Tibial nerve (tissue), 4 donors: ENCODE measurements at regions not wholly inside any gene's neighbourhood (a gene's known extent, or its start where the extent isn't known, plus 50 kb on each side); places are given as distances from the start of the nearest gene placed in this dataset.

ENCODE experiments used
- DNase-seq, 2 donors: peaks; one replicate each; pipeline ENCODE4 v3.0.0-alpha.2; 2019; ENCODE audit warnings: low spot score in 2 of 2
- H3K27ac ChIP-seq, 4 donors: fragments of 200-600 bp; sonication (generic) in 3 of 4; one replicate each; pipeline ENCODE4 v1.5.1; 2017 to 2019; ENCODE audit warnings: mild to moderate bottlenecking in 1 of 4
- H3K27me3 ChIP-seq, 2 donors: fragments of 200-600 bp; sonication (generic) in 1 of 2; one replicate each; pipeline versions ENCODE4 v1.5.1 to v1.6.0; 2017 to 2019
- H3K36me3 ChIP-seq, 3 donors: fragments of 200-600 bp; sonication (generic); one replicate each; pipeline ENCODE4 v1.5.1; 2018 to 2019
- H3K4me1 ChIP-seq, 4 donors: fragments of 200-600 bp; sonication (generic) in 3 of 4; one replicate each; pipeline ENCODE4 v1.5.1; 2017 to 2019
- H3K4me3 ChIP-seq, 4 donors: fragments of 200-600 bp; sonication (generic) in 3 of 4; one replicate each; pipeline ENCODE4 v1.5.1; 2017 to 2019; ENCODE audit warnings: mild to moderate bottlenecking in 1 of 4, moderate library complexity in 1 of 4
- H3K9me3 ChIP-seq, 4 donors: fragments of 200-600 bp; sonication (generic) in 3 of 4; one replicate each; pipeline ENCODE4 v1.5.1; 2017 to 2019
- EP300 ChIP-seq, 2 donors: sonication (generic); formaldehyde crosslinking; IDR thresholded peaks; one replicate each; pipeline ENCODE4 v1.6.1; 2017; ENCODE audit warnings: antibody characterized with exemption in 2 of 2, mild to moderate bottlenecking in 1 of 2
- POLR2A ChIP-seq, 2 donors: fragments of 450-650 bp; IDR thresholded peaks; one replicate each; pipeline ENCODE4 v1.6.1; 2017; ENCODE audit warnings: antibody characterized with exemption in 2 of 2, mild to moderate bottlenecking in 2 of 2, moderate library complexity in 2 of 2
- WGBS, 2 donors: methylation state at CpG; one replicate each; pipeline ENCODE4 v1.1.5; 2018; 5-methylcytosine and 5-hydroxymethylcytosine counted together
- TF ChIP-seq, protein P1 (sequence below), 5 experiments: fragments of 200-600 bp in 3 of 5; fragments of 450-650 bp in 2 of 5; sonication (generic) in 3 of 5; IDR thresholded peaks; one replicate each; pipeline ENCODE4 v1.5.1; 2016 to 2019; ENCODE audit warnings: antibody characterized with exemption in 5 of 5, mild to moderate bottlenecking in 3 of 5, moderate library complexity in 2 of 5

DNA sequence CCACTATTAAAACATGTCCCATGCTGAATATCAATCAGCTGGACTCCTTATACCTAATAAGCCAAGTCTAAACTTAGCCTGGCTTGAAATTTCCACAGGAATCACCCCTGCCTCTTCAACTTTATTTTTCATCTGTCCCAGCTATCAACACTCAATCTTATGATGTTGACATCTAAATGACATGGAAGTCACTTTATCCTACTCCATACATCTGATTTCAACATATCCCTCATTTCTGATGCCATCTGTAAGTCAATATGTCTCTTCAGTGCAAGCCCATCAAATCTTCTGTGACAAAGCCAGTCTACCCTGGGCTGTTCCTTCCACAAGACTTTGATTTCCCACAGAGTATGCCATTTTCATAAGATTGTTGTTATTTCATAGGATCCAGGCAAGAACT, 143.6 kb upstream of the SEMA6D start:
- peaks cover 0 to 42% (median 0%) of the 10 kb centered on the region in 4 donors for H3K4me1 ChIP-seq
- H3K36me3 ChIP-seq = no peaks in the 10 kb centered on the region
- no peaks in the 10 kb centered on the region for H3K27me3 ChIP-seq
- H3K27ac ChIP-seq = no peak overlapping the region
- no peak for DNase-seq
- no peak for TF ChIP-seq POLR2A (IDR thresholded peaks at IDR 0.05)
- TF ChIP-seq, protein P1, sequence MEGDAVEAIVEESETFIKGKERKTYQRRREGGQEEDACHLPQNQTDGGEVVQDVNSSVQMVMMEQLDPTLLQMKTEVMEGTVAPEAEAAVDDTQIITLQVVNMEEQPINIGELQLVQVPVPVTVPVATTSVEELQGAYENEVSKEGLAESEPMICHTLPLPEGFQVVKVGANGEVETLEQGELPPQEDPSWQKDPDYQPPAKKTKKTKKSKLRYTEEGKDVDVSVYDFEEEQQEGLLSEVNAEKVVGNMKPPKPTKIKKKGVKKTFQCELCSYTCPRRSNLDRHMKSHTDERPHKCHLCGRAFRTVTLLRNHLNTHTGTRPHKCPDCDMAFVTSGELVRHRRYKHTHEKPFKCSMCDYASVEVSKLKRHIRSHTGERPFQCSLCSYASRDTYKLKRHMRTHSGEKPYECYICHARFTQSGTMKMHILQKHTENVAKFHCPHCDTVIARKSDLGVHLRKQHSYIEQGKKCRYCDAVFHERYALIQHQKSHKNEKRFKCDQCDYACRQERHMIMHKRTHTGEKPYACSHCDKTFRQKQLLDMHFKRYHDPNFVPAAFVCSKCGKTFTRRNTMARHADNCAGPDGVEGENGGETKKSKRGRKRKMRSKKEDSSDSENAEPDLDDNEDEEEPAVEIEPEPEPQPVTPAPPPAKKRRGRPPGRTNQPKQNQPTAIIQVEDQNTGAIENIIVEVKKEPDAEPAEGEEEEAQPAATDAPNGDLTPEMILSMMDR (IDR thresholded peaks at IDR 0.05) = no peak
- no peak for TF ChIP-seq EP300 (IDR thresholded peaks at IDR 0.05)
- no peak overlapping the region for H3K4me3 ChIP-seq
- H3K9me3 ChIP-seq = no peaks in the 10 kb centered on the region

DNA sequence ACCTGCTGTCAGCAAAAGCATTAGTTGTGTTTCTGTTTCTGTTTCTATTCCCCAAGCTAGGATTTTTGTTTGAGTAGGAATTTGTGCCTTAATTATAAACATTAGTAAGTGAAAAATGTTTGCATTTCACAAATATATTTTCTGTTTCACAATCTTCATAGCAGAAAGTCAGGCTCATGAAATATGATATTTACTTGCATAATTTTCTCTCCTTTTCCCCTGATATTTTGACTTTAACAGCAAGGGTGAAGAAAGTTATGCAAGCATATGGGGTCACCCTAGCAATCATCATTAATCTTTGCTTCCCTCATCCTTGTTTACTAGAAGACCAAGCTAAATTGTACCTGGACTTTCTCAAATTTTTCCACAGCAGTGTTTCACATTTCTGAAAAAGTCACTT, 140.3 kb upstream of the SEMA6D start:
- H3K4me1 ChIP-seq = peaks cover 0 to 27% (median 0%) of the 10 kb centered on the region in 4 donors
- no peaks in the 10 kb centered on the region for H3K9me3 ChIP-seq
- no peak overlapping the region for H3K4me3 ChIP-seq
- no peaks in the 10 kb centered on the region for H3K36me3 ChIP-seq
- peak overlapping the region in 1 of 4 donors; percentile 29 for H3K27ac ChIP-seq
- TF ChIP-seq POLR2A (IDR thresholded peaks at IDR 0.05) (no peak), EP300 (IDR thresholded peaks at IDR 0.05) (peak in 1 of 2 donors; percentile 40)
- TF ChIP-seq, protein P1 (IDR thresholded peaks at IDR 0.05) = no peak
- no peak for DNase-seq
- H3K27me3 ChIP-seq = no peaks in the 10 kb centered on the region

DNA sequence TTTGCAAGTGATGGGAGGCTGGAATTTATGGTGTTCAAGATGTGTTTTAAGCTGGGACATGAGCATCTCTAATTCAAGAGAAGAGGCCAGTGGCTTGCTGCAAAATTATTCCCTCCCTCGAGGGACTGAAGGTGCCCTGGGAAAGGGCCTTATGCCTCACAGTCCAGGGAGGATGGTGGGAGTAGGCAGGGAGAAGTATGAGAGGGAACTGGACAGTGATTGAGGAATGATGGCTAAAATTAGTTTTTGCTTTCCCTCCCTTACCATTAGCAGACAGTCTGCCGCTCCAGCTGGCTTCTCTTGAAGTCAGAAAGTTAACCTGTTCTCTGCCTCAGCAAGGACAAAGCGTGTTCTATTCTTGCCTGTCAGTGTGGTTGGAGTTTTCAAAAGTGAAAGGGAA, 139.8 kb upstream of the SEMA6D start:
- peaks cover 0 to 27% (median 0%) of the 10 kb centered on the region in 4 donors for H3K4me1 ChIP-seq
- DNase-seq = no peak
- no peak overlapping the region for H3K4me3 ChIP-seq
- peak overlapping the region in 1 of 4 donors; percentile 29 for H3K27ac ChIP-seq
- no peaks in the 10 kb centered on the region for H3K36me3 ChIP-seq
- WGBS, 2 donors = 27 to 34% methylated on average over 3 of the region's 3 CpGs
- H3K27me3 ChIP-seq = no peaks in the 10 kb centered on the region
- TF ChIP-seq POLR2A (IDR thresholded peaks at IDR 0.05) = no peak
- TF ChIP-seq, protein P1 (IDR thresholded peaks at IDR 0.05) = no peak
- H3K9me3 ChIP-seq = no peaks in the 10 kb centered on the region

DNA sequence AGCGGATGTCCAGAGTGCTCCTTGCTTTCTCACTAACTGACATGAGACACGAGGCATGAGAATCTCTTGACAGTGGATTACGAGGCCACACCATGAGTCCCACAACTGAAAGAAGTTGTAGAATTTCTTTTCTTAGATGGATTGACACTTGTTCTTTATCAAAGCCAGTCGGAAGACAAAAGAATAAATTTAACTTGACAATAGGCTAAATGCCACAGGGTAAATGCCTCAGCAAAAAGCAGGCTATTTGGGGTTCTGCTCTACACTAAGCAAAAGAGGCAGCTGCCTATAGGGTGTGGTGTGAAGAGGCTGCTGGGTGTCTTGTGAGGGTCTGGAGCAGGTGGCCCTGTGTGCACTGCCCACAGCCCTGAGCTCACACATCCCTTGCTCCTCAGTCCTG, 135.1 kb upstream of the SEMA6D start:
- H3K27me3 ChIP-seq = no peaks in the 10 kb centered on the region
- no peaks in the 10 kb centered on the region for H3K9me3 ChIP-seq
- H3K36me3 ChIP-seq = no peaks in the 10 kb centered on the region
- no peak for DNase-seq
- H3K4me3 ChIP-seq = no peak overlapping the region
- no peak for TF ChIP-seq EP300 (IDR thresholded peaks at IDR 0.05)
- TF ChIP-seq POLR2A (IDR thresholded peaks at IDR 0.05) = no peak
- TF ChIP-seq, protein P1 (IDR thresholded peaks at IDR 0.05) = no peak
- no peak overlapping the region for H3K27ac ChIP-seq
- peaks cover 0 to 8% (median 0%) of the 10 kb centered on the region in 4 donors for H3K4me1 ChIP-seq
- 81 to 84% methylated on average over 4 of the region's 4 CpGs for WGBS, 2 donors

DNA sequence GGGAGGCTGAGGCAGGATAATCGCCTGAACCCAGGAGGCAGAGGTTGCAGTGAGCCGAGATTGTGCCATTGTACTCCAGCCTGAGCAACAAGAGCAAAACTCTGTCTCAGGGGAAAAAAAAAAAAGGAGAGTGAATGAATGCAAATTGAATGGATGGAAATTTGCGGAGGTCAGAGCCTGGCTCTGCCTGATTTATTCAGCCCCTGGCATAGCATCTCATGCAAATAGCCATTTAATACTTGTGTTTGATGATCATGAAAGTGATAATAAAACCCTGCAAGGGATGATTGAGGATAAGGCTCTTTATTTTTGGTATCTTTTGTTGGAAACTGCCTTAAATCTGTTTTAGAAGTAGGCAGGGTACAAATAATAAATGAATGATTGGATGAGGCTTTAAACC, 133.0 kb upstream of the SEMA6D start:
- no peak for TF ChIP-seq POLR2A (IDR thresholded peaks at IDR 0.05)
- no peak overlapping the region for H3K4me3 ChIP-seq
- no peaks in the 10 kb centered on the region for H3K27me3 ChIP-seq
- H3K9me3 ChIP-seq = no peaks in the 10 kb centered on the region
- no peak for DNase-seq
- H3K4me1 ChIP-seq = peaks cover 0 to 8% (median 2%) of the 10 kb centered on the region in 4 donors
- H3K27ac ChIP-seq = no peak overlapping the region
- H3K36me3 ChIP-seq = no peaks in the 10 kb centered on the region
- WGBS, 2 donors = 87 to 89% methylated on average over 3 of the region's 3 CpGs

DNA sequence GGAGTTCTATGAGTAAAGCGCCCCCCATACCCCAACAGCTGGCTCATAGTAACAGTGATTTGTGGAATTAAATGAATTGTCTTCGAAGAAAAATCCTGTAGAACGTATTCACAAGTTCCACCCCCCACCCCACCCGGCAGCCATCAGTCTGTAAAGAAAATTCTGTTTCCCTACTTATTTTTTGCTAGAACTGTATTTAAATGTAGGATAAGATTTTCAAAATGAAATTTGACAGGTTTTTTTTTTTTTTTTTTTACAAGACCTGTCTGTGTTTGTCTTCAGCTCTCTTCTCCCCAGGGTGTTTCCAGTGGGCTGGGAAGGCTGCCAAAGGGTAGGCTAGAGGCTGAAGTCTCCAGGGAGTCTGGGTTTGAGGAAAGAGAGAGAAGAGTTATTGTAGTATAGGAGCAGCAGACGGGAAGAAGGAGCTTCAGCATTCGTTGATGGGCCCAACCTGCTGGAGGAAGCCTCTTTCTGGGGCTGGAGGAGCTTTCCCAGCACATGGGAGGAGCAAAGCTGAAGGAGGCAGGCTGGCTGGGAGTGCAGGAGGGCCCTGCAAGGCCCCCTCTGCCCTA, 130.6 kb upstream of the SEMA6D start:
- no peak for DNase-seq
- 65 to 75% methylated on average over 6 of the region's 6 CpGs for WGBS, 2 donors
- no peak for TF ChIP-seq EP300 (IDR thresholded peaks at IDR 0.05)
- TF ChIP-seq, protein P1 (IDR thresholded peaks at IDR 0.05) = no peak
- TF ChIP-seq POLR2A (IDR thresholded peaks at IDR 0.05) = no peak
- Histone ChIP-seq H3K4me1 (peaks cover 0 to 8% (median 2%) of the 10 kb centered on the region in 4 donors), H3K36me3 (no peaks in the 10 kb centered on the region), H3K27me3 (no peaks in the 10 kb centered on the region), H3K27ac (no peak overlapping the region), H3K4me3 (no peak overlapping the region), H3K9me3 (no peaks in the 10 kb centered on the region)
